Mammary epithelial cell (primary cell): ENCODE measurements at regions not wholly inside any gene's neighbourhood (a gene's known extent, or its start where the extent isn't known, plus 50 kb on each side); places are given as distances from the start of the nearest gene placed in this dataset.

Experiments
- CTCF ChIP-seq, 2 donors: IDR thresholded peaks in 1 of 2; conservative IDR thresholded peaks in 1 of 2; 2 replicates each; pipeline ENCODE4 v1.5.1; 2011 to 2012; ENCODE audit warnings: inconsistent platforms in 2 of 2, low read length in 2 of 2, mild to moderate bottlenecking in 2 of 2, control low read depth in 1 of 2, low read depth in 1 of 2; ENCODE audit not compliant: insufficient read depth in 1 of 2; ENCODE audit errors: extremely low read depth in 1 of 2
- EZH2 ChIP-seq: IDR thresholded peaks from 2 replicates; pipeline ENCODE4 v1.6.1; 2012; ENCODE audit warnings: low read length, inconsistent platforms, borderline replicate concordance

GRCh38 chr10:36994886-36995285 is 130.5 kb upstream of the ANKRD30A start:
- TF ChIP-seq EZH2: no peak
- no peak for TF ChIP-seq CTCF (conservative IDR thresholded peaks at IDR 0.05 in 1 of 2, IDR thresholded peaks at IDR 0.05 in 1 of 2; ENCODE audit: extremely low read depth in 1 of 2, insufficient read depth in 1 of 2, low read depth in 1 of 2, low read length in 2 of 2)
